Subcutaneous abdominal adipose tissue (tissue), 5 donors: ENCODE measurements at regions not wholly inside any gene's neighbourhood (a gene's known extent, or its start where the extent isn't known, plus 50 kb on each side); places are given as distances from the start of the nearest gene placed in this dataset.

ENCODE experiments used
- H3K27ac ChIP-seq: one replicate; pipeline ENCODE4 v1.7.0; 2013; ENCODE audit warnings: low read depth, mild to moderate bottlenecking, inconsistent platforms, low read length, moderate library complexity
- H3K27me3 ChIP-seq, 5 donors: one replicate each; pipeline ENCODE4 v1.7.0; 2013; ENCODE audit warnings: low read length in 5 of 5, inconsistent platforms in 1 of 5; ENCODE audit not compliant: control insufficient read depth in 5 of 5, insufficient read depth in 4 of 5
- H3K36me3 ChIP-seq, 5 donors: one replicate each; pipeline ENCODE4 v1.7.0; 2013; ENCODE audit warnings: low read length in 5 of 5; ENCODE audit not compliant: control insufficient read depth in 5 of 5, insufficient read depth in 5 of 5
- H3K4me1 ChIP-seq, 5 donors: one replicate each; pipeline ENCODE4 v1.7.0; 2013; ENCODE audit warnings: low read length in 5 of 5, mild to moderate bottlenecking in 3 of 5, moderate library complexity in 1 of 5; ENCODE audit not compliant: control insufficient read depth in 5 of 5, insufficient read depth in 5 of 5
- H3K4me3 ChIP-seq, 5 donors: one replicate each; pipeline ENCODE4 v1.7.0; 2013; ENCODE audit warnings: low read length in 5 of 5, low read depth in 1 of 5
- H3K9ac ChIP-seq, 5 donors: one replicate each; pipeline ENCODE4 v1.7.0; 2013; ENCODE audit warnings: low read length in 5 of 5, mild to moderate bottlenecking in 4 of 5, moderate library complexity in 3 of 5
- H3K9me3 ChIP-seq, 5 donors: one replicate each; pipeline ENCODE4 v1.7.0; 2013; ENCODE audit warnings: low read length in 5 of 5; ENCODE audit not compliant: control insufficient read depth in 5 of 5
- donor health status: healthy.
- donor health status: healthy.
- donor health status: healthy.
- donor health status: healthy.
- donor health status: healthy.

DNA sequence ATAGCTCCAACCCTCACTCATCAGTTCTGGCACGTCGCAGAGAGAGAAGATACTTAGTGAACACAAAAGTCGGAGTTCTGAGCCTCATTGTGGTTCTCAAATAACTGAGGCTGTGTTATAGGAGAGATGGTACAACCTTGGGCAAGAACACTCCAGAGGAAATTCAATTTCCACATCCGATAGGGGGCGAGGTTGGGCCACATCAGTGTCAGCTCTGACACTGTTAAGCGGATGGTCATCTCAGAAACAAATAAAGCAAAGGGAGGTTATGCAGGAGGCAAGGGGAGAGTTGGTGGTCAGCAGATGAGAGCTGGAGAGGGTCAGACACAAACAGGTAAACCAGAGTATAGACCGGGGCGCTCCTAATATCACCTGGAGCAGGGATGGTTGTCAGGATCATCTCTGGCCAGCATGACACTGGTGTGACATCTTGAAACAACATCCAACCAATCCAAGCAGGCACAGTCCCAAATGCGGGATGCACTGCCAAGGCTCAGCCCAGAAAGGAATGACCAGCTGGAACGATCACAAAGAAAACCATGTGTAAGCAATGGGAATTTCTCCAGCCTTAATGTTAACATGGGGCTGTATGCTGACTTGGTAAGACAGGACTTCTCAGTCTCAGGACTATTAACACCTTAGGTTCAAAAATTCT, 331.8 kb downstream of the HACE1 start:
- H3K4me1 ChIP-seq = peaks cover 5 to 58% (median 46%) of the 10 kb centered on the region in 5 donors
- H3K36me3 ChIP-seq = no peaks in the 10 kb centered on the region
- no peaks in the 10 kb centered on the region for H3K27me3 ChIP-seq
- no peaks in the 10 kb centered on the region for H3K9me3 ChIP-seq
- H3K27ac ChIP-seq = peak overlapping the region; percentile 66
- peak overlapping the region in 1 of 5 donors; percentile 12 for H3K9ac ChIP-seq
- H3K4me3 ChIP-seq = no peak overlapping the region

DNA sequence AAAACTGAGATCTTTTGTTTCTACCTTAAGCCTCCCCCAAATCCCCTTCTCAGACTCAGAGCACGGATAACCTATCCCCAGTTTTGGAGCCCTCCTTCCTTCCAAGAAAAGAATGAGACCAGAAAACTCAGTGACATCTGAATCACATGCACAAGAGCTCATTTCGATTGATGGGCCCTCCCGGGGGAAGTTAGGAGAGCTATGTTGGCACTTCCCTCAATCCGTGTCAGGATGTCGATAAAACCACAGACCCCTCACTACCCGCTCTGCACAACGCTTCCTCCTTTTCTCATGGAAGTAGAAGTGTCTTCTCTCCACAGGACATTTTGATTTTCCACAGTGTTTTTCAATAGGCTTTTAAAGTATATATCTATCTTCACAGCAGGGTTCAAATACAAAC, 332.4 kb downstream of the HACE1 start:
- H3K4me1 ChIP-seq = peaks cover 3 to 52% (median 40%) of the 10 kb centered on the region in 5 donors
- no peaks in the 10 kb centered on the region for H3K27me3 ChIP-seq
- H3K36me3 ChIP-seq = no peaks in the 10 kb centered on the region
- H3K4me3 ChIP-seq = no peak overlapping the region
- H3K9me3 ChIP-seq = no peaks in the 10 kb centered on the region
- H3K27ac ChIP-seq = peak overlapping the region; percentile 66
- H3K9ac ChIP-seq = peak overlapping the region in 1 of 5 donors; percentile 47

DNA sequence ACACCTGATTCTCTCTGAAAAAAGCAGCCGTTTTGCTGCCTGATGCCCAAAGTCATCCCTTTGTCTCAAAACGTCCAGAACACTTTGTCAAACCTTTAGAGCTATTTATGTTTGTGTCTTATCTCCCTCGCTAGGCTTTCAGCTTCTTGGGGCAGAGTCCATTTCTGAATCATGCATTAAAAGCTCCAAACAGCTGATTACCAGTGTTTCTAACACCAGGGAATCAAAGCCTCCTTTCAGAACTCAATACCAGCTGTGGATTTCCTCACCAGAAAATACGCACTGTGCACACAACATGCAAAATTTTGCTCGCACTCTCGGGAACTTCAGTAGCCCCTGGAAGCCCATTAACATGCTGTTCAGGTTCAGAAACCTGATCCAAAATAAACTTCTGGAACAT, 333.3 kb downstream of the HACE1 start:
- Histone ChIP-seq H3K4me3 (peak overlapping the region in 2 of 5 donors; percentile 46 to 48), H3K9ac (peak overlapping the region in 3 of 5 donors; percentile 1 to 68 (median 21)), H3K27ac (peak overlapping the region; percentile 66)

DNA sequence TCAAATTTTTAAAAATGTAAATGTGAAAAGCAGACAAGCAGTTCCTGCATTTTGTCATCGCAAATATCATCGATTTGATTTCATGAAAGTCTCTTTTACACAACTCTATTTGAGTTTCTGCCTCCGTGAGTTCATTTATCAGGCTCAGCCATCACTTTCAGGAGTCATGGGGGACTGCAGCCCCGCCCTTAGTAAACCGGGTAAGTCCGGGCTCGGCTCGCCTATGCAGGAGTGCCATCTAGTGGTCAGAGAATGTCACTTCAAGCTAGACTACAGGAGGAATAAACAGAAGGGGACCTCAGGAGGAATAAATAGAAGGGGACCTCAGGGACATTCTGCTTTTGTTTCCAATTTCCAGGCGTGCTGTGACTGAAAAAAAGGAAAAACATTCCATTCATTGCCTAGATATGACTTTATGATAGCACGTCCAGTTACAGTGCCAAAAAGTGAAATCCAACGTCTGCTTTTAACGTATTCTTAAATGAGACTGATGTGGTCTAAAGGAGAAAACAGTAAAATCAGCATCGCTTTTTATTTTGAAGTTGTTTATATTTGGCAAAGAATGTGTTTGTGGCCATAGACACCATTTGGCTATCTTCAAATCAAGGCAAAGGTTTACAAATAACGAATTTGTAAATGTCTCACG, 333.9 kb downstream of the HACE1 start:
- Histone ChIP-seq H3K27ac (peak overlapping the region; percentile 66), H3K4me3 (peak overlapping the region; percentile 37 to 62 (median 48)), H3K27me3 (no peaks in the 10 kb centered on the region), H3K36me3 (no peaks in the 10 kb centered on the region), H3K4me1 (peaks cover 3 to 45% (median 33%) of the 10 kb centered on the region in 5 donors), H3K9me3 (no peaks in the 10 kb centered on the region), H3K9ac (peak overlapping the region in 3 of 5 donors; percentile 1 to 68 (median 21))

More for the DNA sequence above, 333.3 kb downstream of the HACE1 start:
- Histone ChIP-seq H3K9me3 (no peaks in the 10 kb centered on the region), H3K36me3 (no peaks in the 10 kb centered on the region), H3K27me3 (no peaks in the 10 kb centered on the region), H3K4me1 (peaks cover 3 to 44% (median 33%) of the 10 kb centered on the region in 5 donors)

DNA sequence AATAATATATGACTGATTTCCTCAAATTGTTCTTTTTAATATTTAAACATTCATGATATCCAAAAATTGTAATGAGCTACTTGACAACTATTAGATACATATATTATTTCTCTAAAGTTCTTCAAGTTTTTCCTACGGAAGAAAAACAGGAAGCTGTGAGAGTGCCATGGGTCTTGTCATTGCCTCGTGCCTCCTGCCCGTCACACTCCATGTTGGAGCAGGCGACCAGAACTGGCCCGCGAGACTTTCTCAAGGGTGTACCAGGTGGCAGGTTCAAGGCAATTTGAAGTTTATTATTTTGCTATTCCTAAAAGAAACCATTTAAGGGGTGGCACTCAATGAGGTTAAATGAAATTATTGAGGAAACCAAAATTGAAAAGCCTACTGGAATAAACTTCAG, 337.2 kb downstream of the HACE1 start:
- Histone ChIP-seq H3K4me3 (no peak overlapping the region), H3K36me3 (no peaks in the 10 kb centered on the region), H3K9ac (no peak overlapping the region), H3K4me1 (peaks cover 0 to 32% (median 23%) of the 10 kb centered on the region in 5 donors), H3K9me3 (no peaks in the 10 kb centered on the region), H3K27me3 (no peaks in the 10 kb centered on the region), H3K27ac (no peak overlapping the region)

DNA sequence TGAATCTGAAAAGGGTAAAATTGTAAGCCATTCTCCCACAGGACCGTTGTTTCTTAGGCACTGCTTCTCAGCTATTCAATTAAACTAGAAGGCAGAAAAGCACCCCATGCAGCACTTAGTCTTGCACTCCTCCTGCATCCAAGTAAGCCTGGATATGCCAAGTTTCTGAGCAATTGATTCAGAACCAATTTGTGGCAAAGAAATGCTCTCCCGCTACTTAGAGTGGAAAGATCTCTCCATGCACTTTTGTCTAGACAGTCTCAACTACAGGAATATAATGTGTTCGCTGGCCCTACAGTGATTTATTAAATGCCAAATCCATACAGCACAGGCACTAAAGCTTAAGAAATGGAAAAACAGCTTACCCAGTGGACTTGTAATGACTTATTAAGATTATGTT, 338.5 kb downstream of the HACE1 start:
- H3K36me3 ChIP-seq = no peaks in the 10 kb centered on the region
- H3K27ac ChIP-seq = no peak overlapping the region
- no peaks in the 10 kb centered on the region for H3K27me3 ChIP-seq
- no peaks in the 10 kb centered on the region for H3K9me3 ChIP-seq
- H3K4me1 ChIP-seq = peaks cover 0 to 18% (median 10%) of the 10 kb centered on the region in 5 donors
- H3K4me3 ChIP-seq = no peak overlapping the region
- no peak overlapping the region for H3K9ac ChIP-seq

DNA sequence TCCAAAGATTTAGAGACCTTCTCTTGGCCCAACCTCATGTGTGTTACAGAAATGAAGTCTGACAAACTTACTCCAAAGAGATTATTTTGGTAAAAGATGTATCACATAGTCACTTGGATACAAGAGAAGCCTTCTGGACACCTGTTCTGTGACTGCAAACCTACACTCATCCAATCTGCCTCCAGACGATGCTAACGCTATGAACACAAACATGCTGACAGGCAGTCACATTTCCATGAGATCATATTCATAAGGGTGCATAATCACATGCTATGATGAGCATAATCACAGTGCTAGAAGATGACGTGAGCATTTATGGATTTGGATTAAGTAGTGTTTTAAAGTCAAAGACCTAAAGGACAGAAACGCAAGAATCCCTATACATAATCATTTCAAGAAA, 340.2 kb downstream of the HACE1 start:
- H3K27me3 ChIP-seq = no peaks in the 10 kb centered on the region
- H3K9ac ChIP-seq = no peak overlapping the region
- no peaks in the 10 kb centered on the region for H3K9me3 ChIP-seq
- H3K4me3 ChIP-seq = no peak overlapping the region
- H3K4me1 ChIP-seq = peaks cover 0 to 9% (median 0%) of the 10 kb centered on the region in 5 donors
- no peaks in the 10 kb centered on the region for H3K36me3 ChIP-seq
- H3K27ac ChIP-seq = no peak overlapping the region

DNA sequence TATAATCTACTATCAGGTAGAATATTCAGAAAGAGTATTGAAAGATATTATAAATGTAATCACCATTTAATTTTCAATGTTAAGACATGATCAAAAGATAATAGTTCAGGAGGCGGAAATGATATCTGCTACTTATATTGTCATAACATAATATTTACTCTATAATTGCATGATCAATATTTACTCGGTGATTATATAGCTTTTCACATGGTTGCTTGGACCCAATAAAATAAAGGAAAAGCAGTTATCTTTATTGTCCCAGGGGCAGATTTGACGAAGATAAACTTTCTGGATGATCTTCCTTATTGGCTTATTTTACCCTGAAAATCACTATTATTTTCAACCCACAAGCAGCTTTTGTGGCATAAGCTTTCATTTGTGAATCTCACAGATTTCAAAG, 350.4 kb downstream of the HACE1 start:
- no peaks in the 10 kb centered on the region for H3K27me3 ChIP-seq
- peaks cover 0 to 2% (median 0%) of the 10 kb centered on the region in 5 donors for H3K4me1 ChIP-seq
- no peak overlapping the region for H3K27ac ChIP-seq
- H3K36me3 ChIP-seq = no peaks in the 10 kb centered on the region
- H3K4me3 ChIP-seq = no peak overlapping the region
- no peaks in the 10 kb centered on the region for H3K9me3 ChIP-seq
- no peak overlapping the region for H3K9ac ChIP-seq

DNA sequence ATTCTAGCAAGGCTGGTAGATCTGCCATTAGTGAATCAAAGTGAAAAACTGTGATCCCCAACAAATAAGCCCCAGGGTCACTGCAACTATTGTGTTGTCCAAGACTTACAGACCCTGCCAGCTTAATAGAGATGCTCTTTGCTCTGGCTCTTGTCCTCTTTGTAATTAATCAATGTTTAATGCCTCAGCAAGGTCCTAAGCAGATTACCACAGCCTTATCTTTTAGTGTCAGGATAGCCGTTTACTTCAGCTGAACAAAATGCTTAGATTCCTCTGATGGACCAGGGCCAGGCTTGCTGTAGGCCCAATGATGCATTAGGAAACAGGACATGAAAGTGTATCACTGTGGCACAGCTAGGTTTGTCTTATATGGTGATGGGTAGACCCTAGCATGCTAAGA, 353.3 kb downstream of the HACE1 start:
- no peaks in the 10 kb centered on the region for H3K9me3 ChIP-seq
- H3K36me3 ChIP-seq = no peaks in the 10 kb centered on the region
- H3K4me1 ChIP-seq = peaks cover 0 to 7% (median 0%) of the 10 kb centered on the region in 5 donors
- no peak overlapping the region for H3K4me3 ChIP-seq
- H3K9ac ChIP-seq = no peak overlapping the region
- no peak overlapping the region for H3K27ac ChIP-seq
- no peaks in the 10 kb centered on the region for H3K27me3 ChIP-seq

DNA sequence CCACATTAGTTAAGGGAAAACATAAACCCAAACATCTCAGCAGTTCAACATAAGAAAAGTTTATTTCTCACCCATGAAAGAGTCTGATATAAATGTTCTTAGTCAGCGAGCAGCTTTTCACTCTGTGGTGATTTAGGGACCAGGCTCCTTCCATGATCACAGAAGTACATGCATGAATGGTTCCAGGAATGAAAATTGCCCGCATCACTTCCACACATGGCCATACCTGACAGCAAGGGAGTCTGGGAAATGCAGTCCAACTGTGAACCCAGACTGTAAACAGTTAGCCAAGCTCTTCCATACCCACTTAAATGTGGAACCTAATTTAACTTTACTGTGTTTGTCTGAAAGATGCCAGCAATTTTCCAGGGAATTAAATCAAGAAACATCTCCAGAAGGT, 353.9 kb downstream of the HACE1 start:
- Histone ChIP-seq H3K9ac (no peak overlapping the region), H3K27ac (no peak overlapping the region), H3K4me3 (no peak overlapping the region), H3K9me3 (no peaks in the 10 kb centered on the region), H3K27me3 (no peaks in the 10 kb centered on the region), H3K36me3 (no peaks in the 10 kb centered on the region), H3K4me1 (peaks cover 0 to 7% (median 0%) of the 10 kb centered on the region in 5 donors)
